ENCODE measurements at regions not wholly inside any gene's neighbourhood (a gene's known extent, or its start where the extent isn't known, plus 50 kb on each side); places are given as distances from the start of the nearest gene placed in this dataset.

DNA sequence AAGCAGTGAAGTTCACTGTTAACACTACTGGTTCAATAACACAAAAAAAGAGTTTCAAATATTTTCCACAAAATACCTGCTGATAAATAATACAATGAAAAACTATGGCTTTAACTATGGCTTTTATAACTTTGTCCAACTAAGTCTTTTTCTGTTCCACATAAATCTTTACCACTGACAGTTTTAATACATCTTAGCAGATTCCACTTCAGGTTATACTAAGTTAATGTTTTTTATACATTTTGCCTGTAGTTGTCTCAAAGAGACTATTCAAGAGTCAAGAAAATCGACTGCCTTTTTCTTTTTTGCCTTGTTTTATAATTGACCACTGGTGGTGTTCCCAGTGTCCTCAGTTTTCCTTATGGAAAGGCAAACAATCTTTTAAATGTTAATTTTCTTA lies 379.7 kb upstream of the PMFBP1 start:
- Mint-ChIP-seq H3K27me3 (ENCODE audit: low read depth) (no peaks in the 10 kb centered on the region), H3K27ac (no peak overlapping the region), H3K4me1 (ENCODE audit: low read depth) (no peaks in the 10 kb centered on the region), H3K9me3 (peaks cover 10% of the 10 kb centered on the region), H3K4me3 (no peak overlapping the region), H3K36me3 (ENCODE audit: low read depth) (no peaks in the 10 kb centered on the region)
- DNase-seq (ENCODE audit: low spot score), result no peak

DNA sequence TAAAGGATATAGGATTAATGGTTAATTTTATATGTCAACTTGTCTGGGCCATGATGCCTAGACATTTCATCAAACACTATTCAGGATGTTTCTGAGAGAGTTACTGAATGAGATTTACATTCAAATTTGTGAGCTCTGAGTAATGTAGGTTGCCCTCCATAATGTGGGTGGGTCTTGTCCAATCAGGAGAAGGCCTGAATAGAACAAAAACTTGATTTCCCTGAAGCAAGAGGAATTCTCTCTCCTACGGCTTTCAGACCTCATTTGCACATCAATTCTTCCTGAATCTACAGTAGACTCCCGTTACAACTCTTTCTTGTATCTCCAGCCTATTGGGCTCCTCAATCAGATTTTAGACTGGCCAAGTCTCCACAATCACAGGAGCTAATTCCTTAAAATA lies 377.9 kb upstream of the PMFBP1 start:
- Mint-ChIP-seq H3K4me3 (no peak overlapping the region), H3K36me3 (ENCODE audit: low read depth) (no peaks in the 10 kb centered on the region), H3K27me3 (ENCODE audit: low read depth) (no peaks in the 10 kb centered on the region), H3K4me1 (ENCODE audit: low read depth) (no peaks in the 10 kb centered on the region), H3K27ac (no peak overlapping the region), H3K9me3 (peaks cover 10% of the 10 kb centered on the region)
- DNase-seq (ENCODE audit: low spot score), result no peak

DNA sequence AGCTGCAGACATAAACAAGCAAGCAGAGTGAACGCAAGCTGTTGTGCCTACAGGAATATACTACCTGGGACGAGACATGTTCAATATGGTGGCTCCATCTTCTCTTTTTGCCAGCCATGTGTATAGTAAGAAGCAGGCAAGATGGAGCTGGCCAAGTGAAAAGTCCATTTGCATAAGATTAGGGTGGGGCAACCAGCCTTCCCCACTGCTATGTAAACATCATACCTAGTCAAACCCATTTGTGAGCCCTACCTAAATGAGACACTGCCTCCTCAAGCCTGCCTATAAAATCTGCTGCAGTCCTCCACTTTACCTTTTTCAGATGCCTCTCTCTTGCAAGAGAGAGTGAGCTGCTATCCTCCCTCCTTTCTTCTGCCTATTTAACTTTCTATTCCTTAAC lies 370.1 kb upstream of the PMFBP1 start:
- Mint-ChIP-seq H3K4me3 (no peak overlapping the region), H3K36me3 (ENCODE audit: low read depth) (no peaks in the 10 kb centered on the region), H3K27me3 (ENCODE audit: low read depth) (no peaks in the 10 kb centered on the region), H3K4me1 (ENCODE audit: low read depth) (no peaks in the 10 kb centered on the region), H3K9me3 (peaks cover 3% of the 10 kb centered on the region), H3K27ac (no peak overlapping the region)
- no peak for DNase-seq (ENCODE audit: low spot score)

DNA sequence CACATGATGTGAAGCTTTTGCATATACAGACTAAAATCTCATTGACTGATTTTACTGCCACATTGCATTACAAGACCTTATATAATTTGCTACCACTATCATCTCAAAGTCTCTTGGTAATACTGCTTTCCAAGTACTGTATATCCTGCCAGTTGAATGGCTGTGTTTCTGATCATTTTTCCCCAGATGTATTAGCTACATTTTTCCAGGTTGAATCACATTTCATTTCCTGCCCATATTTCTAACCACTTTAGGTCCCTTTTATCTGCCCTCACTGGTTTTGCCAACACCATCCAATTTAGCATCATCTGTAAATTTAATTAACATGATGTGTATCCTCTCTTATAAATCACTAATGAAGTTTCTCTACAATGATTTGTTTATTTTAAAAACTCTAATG lies 365.7 kb upstream of the PMFBP1 start:
- no peak for DNase-seq (ENCODE audit: low spot score)
- H3K9me3 Mint-ChIP-seq, result no peaks in the 10 kb centered on the region
- no peaks in the 10 kb centered on the region for H3K27me3 Mint-ChIP-seq (ENCODE audit: low read depth)
- H3K4me1 Mint-ChIP-seq (ENCODE audit: low read depth), result no peaks in the 10 kb centered on the region
- H3K4me3 Mint-ChIP-seq, result no peak overlapping the region
- no peak overlapping the region for H3K27ac Mint-ChIP-seq
- no peaks in the 10 kb centered on the region for H3K36me3 Mint-ChIP-seq (ENCODE audit: low read depth)

DNA sequence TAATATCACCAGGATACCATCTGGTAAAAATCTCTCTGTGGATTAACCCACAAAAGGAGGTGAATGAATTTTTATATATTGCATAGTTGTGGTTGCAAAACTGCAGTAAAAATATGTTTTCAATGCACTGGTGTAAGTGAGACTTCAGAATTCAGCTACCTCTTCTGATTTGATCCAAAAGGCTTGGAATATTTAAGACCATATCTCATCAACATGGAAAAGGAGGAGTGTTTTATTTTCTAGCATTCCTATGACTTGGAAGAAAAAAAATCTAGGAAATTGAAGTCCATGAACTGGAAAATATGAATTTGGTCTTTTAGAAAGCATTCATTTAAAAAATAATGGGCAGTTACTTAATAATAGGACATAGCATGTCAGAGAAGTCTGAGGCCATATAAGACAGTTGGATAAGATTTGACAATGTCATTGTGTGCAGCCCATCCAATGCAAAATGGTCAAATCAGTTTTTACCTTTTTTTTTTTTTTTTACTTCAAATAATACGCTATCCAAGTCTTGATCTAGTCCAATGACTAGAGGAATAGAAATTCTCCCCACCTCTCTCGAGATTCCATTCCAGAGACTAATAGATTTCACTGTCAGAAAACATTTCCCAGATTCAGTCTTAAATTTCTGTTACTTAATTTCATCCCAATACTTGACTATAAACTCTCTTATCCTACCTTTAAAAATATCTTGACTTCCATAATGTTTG lies 364.9 kb upstream of the PMFBP1 start:
- no peaks in the 10 kb centered on the region for H3K9me3 Mint-ChIP-seq
- H3K36me3 Mint-ChIP-seq (ENCODE audit: low read depth), result no peaks in the 10 kb centered on the region
- DNase-seq (ENCODE audit: low spot score), result no peak
- no peaks in the 10 kb centered on the region for H3K4me1 Mint-ChIP-seq (ENCODE audit: low read depth)
- H3K27me3 Mint-ChIP-seq (ENCODE audit: low read depth), result no peaks in the 10 kb centered on the region
- H3K4me3 Mint-ChIP-seq, result no peak overlapping the region
- H3K27ac Mint-ChIP-seq, result no peak overlapping the region

DNA sequence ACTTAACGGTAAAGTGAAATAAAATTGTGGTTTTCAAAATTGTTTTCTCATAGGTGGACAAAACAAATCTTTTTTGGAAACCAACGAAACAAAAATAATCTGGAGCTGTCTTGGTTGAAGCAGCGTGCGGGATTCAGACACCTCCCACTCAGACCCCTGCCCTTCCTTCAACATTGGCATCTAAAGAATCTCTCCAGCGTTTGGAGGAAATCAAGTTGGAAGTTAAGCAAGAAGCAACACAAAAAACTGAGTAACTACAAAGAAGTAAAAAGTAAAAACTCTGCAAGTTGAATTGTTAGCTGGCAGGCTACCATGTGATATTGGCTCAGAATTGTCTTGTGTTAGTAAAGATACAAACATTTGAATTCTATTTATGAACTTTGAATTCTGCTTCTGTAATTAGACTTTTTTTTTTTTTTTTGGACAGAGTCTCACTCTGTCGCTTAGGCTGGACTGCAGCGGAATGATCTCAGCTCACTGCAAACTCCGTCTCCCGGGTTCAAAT lies 361.0 kb upstream of the PMFBP1 start:
- no peak overlapping the region for H3K4me3 Mint-ChIP-seq
- no peak overlapping the region for H3K27ac Mint-ChIP-seq
- H3K27me3 Mint-ChIP-seq (ENCODE audit: low read depth), result no peaks in the 10 kb centered on the region
- H3K4me1 Mint-ChIP-seq (ENCODE audit: low read depth), result no peaks in the 10 kb centered on the region
- no peaks in the 10 kb centered on the region for H3K36me3 Mint-ChIP-seq (ENCODE audit: low read depth)
- DNase-seq (ENCODE audit: low spot score), result no peak
- H3K9me3 Mint-ChIP-seq, result peaks cover 15% of the 10 kb centered on the region

DNA sequence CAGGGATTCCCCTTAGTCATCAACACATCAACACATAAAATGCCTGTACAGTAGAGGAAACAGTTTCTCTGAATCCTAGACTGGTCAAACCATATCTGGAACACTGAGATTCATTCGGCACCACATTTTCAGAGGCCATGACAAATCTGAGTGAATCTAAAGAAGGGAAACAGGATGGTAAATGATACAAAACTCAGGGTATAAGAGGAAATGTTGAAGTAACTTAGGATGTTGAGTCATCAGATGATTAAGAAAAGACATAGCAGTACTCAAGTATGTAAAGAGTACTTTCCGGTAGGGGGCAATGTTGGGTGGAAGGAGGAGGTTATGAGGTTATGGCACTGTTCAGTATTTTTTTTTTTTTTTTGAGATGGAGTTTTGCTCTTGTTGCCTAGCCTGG lies 358.5 kb upstream of the PMFBP1 start:
- DNase-seq (ENCODE audit: low spot score), result no peak
- Mint-ChIP-seq H3K27me3 (ENCODE audit: low read depth) (no peaks in the 10 kb centered on the region), H3K36me3 (ENCODE audit: low read depth) (no peaks in the 10 kb centered on the region), H3K4me1 (ENCODE audit: low read depth) (no peaks in the 10 kb centered on the region), H3K27ac (no peak overlapping the region), H3K4me3 (no peak overlapping the region), H3K9me3 (peaks cover 18% of the 10 kb centered on the region)

DNA sequence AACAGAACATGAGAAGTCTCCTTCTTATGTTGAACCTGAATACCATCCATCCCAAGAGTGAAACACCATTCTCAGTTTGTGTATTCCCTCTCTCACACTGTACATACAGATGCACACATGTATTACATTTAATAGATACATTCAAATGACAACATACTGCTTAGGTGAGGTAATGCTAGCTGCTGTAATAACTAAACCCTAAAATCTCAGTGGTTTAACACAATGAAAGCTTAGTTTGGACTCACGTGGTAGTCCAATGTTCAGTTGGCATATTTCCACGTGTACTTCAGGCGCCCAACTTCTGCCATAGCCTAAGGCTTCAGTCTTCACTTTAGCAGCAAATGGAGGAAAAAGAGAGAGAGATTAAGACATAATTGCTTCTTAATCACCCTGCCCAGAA lies 351.1 kb upstream of the PMFBP1 start:
- Mint-ChIP-seq H3K27me3 (ENCODE audit: low read depth) (no peaks in the 10 kb centered on the region), H3K4me1 (ENCODE audit: low read depth) (no peaks in the 10 kb centered on the region), H3K9me3 (peaks cover 11% of the 10 kb centered on the region), H3K4me3 (no peak overlapping the region), H3K27ac (no peak overlapping the region), H3K36me3 (ENCODE audit: low read depth) (no peaks in the 10 kb centered on the region)
- no peak for DNase-seq (ENCODE audit: low spot score)

DNA sequence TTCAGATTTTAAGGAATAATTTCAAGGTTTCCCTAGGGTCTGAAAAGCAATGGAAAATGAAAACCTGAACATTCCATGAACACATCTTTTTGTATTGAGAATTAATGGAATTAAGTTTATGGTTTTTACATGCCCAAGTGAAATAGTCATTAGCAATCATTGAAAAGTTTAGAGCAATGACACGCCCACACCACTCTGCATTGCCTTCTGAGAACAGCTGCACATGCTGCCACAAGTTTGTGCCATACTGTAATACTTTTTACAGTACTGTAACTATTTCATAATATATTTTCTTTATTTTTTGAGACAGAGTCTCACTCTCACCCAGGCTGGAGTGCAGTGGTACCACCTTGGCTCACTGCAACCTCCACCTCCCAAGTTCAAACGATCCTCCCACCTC lies 345.2 kb upstream of the PMFBP1 start:
- peaks cover 4% of the 10 kb centered on the region for H3K9me3 Mint-ChIP-seq
- DNase-seq (ENCODE audit: low spot score), result no peak
- no peak overlapping the region for H3K27ac Mint-ChIP-seq
- H3K27me3 Mint-ChIP-seq (ENCODE audit: low read depth), result no peaks in the 10 kb centered on the region
- no peaks in the 10 kb centered on the region for H3K4me1 Mint-ChIP-seq (ENCODE audit: low read depth)
- no peak overlapping the region for H3K4me3 Mint-ChIP-seq
- H3K36me3 Mint-ChIP-seq (ENCODE audit: low read depth), result no peaks in the 10 kb centered on the region

DNA sequence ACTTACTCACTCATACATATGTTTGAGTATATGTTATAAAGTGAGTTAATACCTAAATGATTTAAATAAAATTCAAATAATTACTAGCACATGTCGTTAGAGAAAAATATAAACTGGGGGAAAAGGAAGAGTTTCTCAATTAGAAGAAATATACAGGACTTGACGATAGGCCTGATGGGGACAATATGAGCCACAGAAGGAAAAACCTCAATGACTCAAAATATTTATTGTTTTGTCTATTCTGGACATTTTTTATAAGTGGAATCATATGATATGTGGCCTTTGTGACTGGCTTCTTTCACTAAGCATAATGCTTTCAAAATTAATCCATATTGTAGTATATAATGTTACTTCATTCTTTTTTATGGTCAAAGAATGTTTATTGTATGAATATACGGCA lies 339.2 kb upstream of the PMFBP1 start:
- no peaks in the 10 kb centered on the region for H3K27me3 Mint-ChIP-seq (ENCODE audit: low read depth)
- no peak overlapping the region for H3K4me3 Mint-ChIP-seq
- H3K27ac Mint-ChIP-seq, result no peak overlapping the region
- no peaks in the 10 kb centered on the region for H3K9me3 Mint-ChIP-seq
- H3K36me3 Mint-ChIP-seq (ENCODE audit: low read depth), result no peaks in the 10 kb centered on the region
- no peak for DNase-seq (ENCODE audit: low spot score)
- H3K4me1 Mint-ChIP-seq (ENCODE audit: low read depth), result no peaks in the 10 kb centered on the region

DNA sequence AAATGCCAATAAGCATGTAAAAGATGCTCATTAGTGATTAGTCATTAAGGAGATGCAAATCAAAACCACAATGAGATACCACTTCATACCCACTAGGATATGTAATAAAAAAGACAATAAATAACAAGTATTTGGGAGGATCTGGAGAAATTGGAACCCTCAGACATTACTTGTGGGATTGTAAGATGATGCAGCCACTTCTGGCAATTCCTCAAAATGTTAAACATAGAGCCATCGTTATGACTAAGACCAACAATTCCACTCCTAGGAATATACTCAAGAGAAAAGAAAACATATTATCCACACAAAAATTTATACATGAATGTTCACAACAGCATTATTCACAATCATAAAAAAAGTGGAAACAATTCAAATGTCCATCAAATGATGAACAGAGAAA lies 336.2 kb upstream of the PMFBP1 start:
- H3K4me3 Mint-ChIP-seq, result no peak overlapping the region

DNA sequence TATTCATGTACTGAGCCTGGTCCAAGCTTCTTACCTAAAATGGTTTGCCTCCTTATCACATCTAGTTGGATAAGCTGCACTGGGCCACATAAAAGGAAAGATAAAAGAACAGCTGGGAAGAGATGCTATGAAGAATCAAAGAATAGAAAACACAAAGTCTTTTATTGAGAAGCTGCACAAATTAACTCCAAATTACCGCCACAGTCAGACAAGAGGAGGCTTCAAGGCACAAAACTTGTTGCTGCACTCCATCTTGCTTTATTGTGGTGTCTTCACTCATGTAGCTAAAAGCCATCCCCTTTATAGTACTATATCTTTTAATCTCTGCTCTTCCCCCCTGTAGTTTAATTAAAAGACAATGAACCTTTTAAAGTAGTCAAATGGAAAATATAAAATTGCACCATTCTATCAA lies 330.6 kb upstream of the PMFBP1 start:
- H3K9me3 Mint-ChIP-seq, result no peaks in the 10 kb centered on the region
- no peaks in the 10 kb centered on the region for H3K27me3 Mint-ChIP-seq (ENCODE audit: low read depth)
- H3K4me3 Mint-ChIP-seq, result no peak overlapping the region
- H3K4me1 Mint-ChIP-seq (ENCODE audit: low read depth), result no peaks in the 10 kb centered on the region
- no peak overlapping the region for H3K27ac Mint-ChIP-seq
- DNase-seq (ENCODE audit: low spot score), result no peak
- H3K36me3 Mint-ChIP-seq (ENCODE audit: low read depth), result no peaks in the 10 kb centered on the region

More for the DNA sequence above, 336.2 kb upstream of the PMFBP1 start:
- no peaks in the 10 kb centered on the region for H3K36me3 Mint-ChIP-seq (ENCODE audit: low read depth)
- DNase-seq (ENCODE audit: low spot score), result no peak
- H3K9me3 Mint-ChIP-seq, result no peaks in the 10 kb centered on the region
- H3K27me3 Mint-ChIP-seq (ENCODE audit: low read depth), result no peaks in the 10 kb centered on the region
- no peak overlapping the region for H3K27ac Mint-ChIP-seq
- no peaks in the 10 kb centered on the region for H3K4me1 Mint-ChIP-seq (ENCODE audit: low read depth)

DNA sequence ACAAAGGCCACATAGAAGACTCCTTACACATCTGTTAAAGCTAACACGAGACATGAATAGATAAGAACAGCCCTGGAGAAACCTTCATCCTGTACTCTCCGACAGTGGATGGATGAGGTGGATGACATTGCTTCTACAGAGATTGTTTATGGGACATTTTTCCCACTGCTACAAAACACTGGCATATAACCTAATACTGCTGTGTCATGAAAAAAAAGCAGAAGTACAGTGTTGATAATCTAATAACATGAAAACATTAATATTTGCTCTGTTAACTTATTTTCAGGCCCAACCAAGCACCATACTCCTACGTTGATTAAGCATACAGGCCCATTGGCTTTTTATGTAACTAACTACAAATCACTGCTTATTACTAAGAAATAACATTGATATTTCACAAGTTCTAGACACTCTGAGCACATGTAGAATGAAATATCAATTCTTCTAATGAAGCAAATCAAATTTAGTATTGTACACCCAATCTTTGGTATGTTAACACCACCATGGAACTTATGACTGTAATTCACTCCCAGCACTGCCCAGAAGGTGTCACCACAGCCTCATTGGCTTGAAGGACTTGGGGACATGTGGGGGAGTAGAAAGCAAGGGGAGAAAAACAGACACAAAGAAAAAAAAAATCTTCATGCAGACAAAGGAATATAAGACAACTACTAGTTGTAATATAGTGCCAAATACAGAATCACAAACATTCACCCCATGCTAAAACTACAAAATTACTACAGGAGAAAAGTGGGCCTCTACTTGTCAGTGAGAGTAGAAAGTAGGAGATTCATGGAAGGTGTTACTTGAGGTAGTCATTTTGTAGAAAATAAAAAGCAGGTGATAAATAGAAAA lies 330.0 kb upstream of the PMFBP1 start:
- DNase-seq (ENCODE audit: low spot score), result no peak
- Mint-ChIP-seq H3K4me1 (ENCODE audit: low read depth) (no peaks in the 10 kb centered on the region), H3K9me3 (no peaks in the 10 kb centered on the region), H3K27ac (no peak overlapping the region), H3K36me3 (ENCODE audit: low read depth) (no peaks in the 10 kb centered on the region), H3K4me3 (no peak overlapping the region), H3K27me3 (ENCODE audit: low read depth) (no peaks in the 10 kb centered on the region)

DNA sequence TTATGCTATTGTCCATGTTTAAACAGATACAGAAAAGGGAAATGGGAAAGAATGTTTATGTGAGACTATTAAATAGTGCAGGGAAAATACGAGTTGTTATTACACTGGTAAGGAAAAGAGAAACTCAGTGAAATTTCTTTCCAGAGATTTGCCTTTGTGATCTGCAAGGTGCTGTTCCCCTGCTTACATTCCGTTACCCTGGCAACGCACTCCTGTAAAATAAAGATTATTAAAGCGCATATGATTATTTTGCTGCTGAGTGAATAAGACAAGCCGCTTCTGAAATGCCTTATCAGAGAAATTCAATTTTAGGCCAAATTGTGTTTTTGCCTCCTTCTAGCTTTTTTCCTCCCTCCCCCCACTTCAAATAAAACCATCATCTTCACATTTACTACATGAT lies 328.6 kb upstream of the PMFBP1 start:
- Mint-ChIP-seq H3K4me3 (no peak overlapping the region), H3K27me3 (ENCODE audit: low read depth) (no peaks in the 10 kb centered on the region), H3K27ac (no peak overlapping the region), H3K36me3 (ENCODE audit: low read depth) (no peaks in the 10 kb centered on the region), H3K4me1 (ENCODE audit: low read depth) (no peaks in the 10 kb centered on the region), H3K9me3 (no peaks in the 10 kb centered on the region)
- DNase-seq (ENCODE audit: low spot score), result no peak
